ENCODE measurements at regions not wholly inside any gene's neighbourhood (a gene's known extent, or its start where the extent isn't known, plus 50 kb on each side); places are given as distances from the start of the nearest gene placed in this dataset.
"Not testable (repeated sequence)": the region's sequence is repeated elsewhere in the genome, so short reads cannot be mapped to it uniquely, and the experiment has no call there.

DNA sequence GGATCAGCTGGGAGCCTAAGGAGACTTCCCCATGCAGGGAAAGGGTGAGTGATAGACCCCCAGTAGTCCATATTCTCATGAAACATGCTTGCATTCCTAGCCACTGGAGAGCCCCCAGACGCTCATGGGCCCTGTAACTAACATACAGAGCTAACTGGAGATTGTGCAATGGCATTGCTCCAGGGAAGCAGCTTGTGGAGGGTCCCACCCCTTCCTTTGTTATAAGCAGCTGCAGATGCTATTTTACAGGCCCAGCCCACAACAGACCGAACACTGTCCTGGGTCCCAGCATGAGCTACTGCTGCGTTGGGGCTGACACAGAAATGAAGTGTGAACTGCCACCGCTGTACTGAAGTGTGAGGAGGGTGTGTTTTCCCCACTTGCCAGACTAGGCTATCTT, 1465.7 kb upstream of the DIAPH2 start:
- DNase-seq, result no peak

DNA sequence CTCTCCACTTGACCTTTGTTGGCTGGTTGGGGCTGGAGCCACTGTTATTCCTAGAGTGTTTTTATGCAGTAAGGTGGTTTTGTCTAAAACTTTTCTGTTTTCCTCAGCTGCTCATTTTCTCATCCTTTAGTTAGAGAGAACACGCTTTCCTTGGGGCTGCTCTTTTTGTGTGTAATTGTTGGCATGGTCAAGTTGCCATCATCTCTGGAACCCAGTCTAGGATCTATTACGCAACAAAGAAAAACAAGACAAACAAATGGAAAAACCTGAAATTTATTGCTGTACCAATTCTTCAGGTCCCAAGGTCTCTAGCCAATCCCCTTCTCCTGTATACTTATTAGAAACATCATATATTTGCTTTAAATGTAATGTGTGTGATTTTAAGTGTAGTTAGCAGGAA, 1436.3 kb upstream of the DIAPH2 start:
- DNase-seq, result no peak

DNA sequence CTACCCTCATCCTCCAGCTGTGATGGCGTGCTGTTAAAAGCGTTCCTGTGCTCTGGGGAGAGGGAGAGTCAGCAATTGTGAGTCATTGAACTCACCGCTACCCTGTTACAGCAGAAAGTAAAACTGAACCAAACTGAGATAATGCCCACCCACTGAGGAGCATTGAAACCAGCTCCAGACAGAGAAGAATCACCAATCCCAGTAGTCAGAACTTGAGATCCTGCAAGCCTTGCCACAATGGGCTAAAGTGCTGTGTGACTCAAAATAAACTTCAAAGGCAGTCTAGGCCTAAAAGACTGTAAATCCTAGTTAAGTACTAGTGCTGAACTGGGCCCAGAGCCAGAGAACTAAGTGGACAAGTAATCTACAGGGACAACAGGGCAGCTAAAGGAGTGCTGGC, 1394.2 kb upstream of the DIAPH2 start:
- DNase-seq, result no peak

DNA sequence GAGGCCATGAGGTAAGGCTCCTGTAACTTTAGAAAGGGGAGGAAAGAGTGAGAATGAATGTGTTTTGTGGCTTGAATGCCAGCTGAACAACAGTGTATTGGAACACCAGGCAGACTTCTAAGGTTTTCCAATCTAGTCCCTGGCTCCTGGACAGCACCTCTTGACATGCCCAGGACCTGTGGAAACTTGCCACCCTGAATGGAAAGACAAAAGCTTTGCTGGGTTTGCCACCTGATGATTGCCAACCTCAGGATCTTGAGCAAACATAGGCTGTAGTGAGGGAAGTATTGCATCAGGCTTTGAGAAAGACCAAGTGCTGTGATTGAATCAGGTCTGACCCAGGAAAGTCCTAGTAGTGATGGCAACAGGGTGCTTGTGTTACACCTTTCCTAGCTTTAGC, 1393.1 kb upstream of the DIAPH2 start:
- DNase-seq, result no peak

DNA sequence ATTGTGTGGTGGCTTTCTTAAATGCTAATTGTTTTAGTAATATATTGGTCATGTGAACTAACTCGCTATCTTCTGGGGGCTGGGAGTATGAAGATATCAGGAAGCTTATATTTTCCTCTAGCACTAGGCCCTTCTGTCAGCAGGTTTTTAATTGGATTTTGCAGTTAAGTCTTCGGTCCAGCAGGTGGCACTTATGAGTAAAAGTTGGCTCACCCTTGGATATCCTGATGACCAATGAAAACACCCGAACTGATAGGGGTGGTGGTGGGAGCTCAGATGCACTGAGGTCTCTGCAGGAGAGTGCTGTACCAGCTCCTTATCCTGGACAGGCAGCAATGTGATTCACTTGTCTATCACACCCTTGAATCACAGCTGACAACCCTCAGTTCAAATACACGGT, 1365.8 kb upstream of the DIAPH2 start:
- DNase-seq, result peak in 1 of 2 experiments; percentile 40

DNA sequence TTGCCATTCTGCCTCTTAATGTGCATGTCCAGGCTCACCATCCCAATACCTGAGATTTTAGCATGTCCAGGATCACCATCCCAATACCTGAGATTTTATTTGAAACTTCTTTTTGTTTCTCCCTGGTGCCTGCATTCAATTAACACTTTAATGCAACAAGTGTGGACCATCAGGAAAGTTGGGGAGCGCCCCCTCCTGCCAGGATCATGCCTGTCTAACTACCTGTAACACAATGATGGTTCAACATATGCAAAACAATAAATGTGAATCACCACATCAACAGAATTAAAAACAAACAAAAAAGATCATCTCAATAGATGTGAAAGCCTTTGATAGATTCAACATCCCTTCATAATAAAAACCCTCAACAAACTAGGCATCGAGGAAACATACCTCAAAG, 1359.5 kb upstream of the DIAPH2 start:
- no peak for DNase-seq

DNA sequence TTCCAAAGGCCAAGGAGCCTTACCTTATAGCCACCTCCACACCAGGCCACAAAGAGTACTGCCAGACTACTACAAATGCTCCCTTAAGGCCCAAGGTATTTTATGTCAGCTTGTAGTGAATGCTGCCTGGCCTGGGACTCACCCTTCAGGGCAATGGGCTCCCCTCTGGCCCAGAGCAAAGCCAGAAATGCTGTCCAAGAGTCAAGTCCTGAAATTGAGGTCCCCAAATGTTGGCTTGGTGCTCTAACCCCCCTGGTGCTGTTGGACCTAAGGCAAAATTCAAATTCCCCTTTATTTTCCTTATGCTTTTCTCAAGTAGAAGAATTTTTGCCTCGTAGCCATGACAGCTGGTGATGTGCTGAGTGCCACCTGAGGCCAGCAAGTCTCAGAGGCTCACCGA, 1354.3 kb upstream of the DIAPH2 start:
- no peak for DNase-seq

DNA sequence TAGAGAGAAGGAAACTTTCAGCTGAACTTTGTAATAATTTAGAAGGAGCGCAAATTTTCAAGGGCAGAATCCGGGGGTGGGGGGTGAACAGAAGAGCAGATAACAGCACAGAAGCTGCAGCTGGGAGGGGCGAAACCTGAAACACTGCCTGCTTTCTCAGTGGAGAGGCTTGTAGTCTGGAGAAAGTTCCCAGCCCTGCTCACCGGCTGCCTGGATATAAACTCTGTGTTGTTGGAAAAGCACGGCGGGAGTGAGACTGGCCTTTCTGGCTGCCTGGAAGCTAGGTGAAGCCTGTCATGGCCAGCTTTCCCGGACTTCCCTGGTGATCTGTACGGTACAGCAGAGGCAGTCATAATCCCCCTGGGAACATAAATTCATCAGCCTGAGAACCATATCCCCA, 1352.1 kb upstream of the DIAPH2 start:
- DNase-seq, result no peak

DNA sequence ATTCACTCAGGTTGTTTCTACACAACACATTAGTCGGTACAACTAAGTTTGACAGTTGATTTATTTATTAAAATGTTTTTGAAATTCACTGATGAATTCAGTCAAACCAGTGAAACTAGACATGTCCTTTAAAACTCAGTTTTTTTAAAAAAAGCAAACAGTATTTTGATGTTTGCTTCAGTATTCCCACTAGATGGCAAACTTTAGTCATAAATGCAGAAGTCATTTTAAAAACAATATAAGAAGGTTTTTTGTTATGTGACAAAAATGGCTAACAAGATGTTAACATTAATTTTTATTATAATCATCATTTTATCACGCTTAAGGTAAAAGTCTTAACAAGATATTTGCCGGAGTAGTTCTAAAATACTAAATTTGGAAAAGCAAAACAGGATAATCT, 1337.8 kb upstream of the DIAPH2 start:
- peak in 1 of 2 experiments; percentile 47 for DNase-seq

DNA sequence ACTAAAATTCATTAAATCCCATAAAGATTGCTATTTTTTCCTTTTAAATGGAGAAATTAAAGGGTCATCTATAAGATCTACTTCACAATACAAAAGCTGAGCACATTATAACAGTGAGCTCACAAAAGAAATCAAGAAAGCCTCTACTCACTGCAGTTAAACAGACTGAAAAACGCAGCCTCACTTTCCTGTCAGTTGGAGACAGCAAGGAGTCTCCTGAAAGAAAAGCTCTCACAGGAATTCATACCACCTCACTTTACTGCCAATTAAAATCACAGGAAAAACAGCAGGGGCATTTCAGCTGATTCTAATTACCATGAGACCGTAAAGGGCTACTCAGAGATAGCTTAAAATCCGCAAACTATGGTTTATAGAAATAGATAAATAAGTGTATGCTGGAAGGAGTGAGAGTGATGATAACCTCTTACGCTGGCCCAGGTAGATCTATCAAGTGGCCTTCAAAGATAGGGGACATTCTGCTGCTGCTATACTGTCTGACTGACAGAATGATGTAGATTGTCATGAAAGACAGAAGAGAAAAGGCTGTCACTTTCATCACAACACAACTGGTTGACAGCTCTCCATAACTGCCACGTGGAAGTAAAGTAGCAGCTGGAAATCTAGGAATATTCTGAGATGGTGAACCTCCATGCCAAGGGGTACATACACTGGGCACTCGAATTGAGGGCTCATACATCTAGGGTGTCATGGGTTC, 1333.7 kb upstream of the DIAPH2 start:
- no peak for DNase-seq

DNA sequence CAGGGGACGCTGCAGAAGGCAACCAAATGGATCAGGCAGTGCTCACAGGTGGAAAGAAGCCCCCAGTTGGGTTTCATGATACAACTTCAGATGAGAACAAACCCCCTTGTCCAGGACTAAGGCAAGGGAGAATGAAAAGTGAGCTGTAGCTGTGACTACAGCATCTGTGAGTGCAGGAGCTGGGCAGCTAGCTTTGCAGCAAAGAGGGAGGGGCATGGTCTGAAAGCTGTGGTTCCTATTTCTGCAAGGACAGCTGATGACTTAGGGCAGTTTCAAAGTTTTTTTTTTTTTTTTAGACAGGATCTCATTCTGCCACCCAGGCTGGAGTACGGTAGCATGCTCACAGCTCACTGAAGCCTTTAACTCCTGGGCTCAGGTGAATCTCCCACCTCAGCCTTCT, 1317.4 kb upstream of the DIAPH2 start:
- no peak for DNase-seq

DNA sequence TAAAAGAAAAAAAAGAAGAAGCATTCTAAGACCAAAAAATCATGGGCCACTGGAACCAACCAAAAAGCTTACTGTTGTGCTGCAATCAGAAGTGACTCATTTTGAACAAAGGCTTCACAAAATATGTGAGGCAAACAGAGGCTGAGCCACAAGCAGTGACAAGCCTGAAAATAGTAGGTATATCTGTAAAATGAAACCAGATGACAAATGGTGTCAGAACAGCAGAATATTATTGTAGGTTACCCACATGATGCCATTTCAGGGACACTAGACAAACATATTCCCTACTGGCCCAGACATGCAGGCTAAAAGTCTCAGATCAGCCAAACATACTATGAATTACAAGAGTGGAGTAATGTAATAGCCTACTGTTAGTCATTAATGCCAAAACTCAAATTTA, 1301.8 kb upstream of the DIAPH2 start:
- DNase-seq, result no peak

DNA sequence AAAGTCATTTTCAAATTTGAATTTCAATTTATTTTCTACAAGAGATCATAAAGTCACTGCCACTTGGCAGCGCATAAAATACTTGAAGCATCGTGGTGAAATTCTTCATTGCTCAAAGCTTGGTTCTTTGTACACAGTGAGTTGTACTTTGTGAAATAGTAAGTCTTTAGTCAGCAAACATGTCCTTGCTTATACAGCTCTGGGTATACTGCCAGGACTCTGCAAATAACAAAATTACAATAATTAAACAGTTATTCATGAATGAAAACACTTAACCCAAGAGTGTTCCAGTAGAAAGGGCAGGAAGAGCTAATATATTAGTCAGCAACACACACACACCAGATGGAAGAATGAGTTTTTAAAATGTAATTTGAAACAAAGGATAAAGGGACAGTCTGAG, 1300.9 kb upstream of the DIAPH2 start:
- DNase-seq, result peak in 1 of 2 experiments; percentile 9

DNA sequence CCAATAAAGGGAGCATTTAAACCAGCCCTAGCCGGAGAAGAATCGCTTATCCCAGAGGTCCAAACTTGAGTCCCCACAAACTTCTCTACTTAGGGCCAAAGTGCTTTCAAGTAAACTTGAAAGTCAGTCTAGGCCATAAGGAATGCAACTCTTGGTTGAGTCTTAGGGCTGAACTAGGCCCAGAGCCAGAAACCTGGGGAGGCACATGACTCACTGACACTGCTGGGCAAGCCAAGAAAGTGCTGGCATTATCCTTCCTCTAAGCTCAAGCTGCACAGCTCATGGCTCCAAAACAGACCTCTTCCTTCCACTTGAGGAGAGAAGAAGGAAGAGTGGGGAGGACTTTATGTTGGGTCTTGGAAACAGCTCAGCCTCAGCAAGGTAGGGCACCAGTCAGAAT, 1257.3 kb upstream of the DIAPH2 start:
- DNase-seq, result peak; percentile 74 to 90

DNA sequence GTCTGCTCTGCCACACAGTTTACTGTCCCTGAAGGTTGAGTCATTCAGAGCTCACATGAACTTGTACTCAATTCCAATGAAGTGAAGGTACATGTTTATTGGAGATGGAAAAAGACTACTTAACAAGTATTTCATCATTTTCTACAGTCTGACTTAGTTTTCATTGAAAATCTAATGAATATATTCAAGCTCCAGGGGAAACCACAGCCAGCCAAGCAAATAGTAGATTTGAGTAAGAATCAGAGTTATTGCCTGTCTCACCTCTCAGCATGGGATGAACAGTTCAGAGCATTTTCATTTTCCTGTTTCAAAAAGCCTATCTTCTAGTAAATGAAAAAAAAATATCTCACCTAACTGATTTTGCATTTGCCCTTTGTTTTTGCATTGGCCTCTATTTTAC, 1249.4 kb upstream of the DIAPH2 start:
- no peak for DNase-seq

DNA sequence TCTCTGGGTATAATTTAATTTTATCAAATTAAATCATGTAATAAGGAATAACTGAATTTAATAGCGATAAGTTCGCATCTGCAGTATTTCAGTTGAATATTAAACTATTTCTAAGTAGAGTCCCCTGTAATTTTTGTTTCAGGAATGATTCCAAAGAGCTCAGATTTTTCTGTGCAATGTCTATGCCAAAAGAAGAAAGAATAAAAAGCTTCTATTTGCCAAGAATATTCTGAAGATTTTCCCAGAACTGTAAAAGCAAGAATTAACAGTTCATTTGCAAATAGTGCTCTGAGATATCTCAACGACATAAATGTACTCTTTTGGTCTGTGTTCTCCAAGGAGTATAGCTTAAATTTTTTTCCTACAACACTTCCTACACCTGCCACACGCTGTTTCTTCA, 1242.8 kb upstream of the DIAPH2 start:
- no peak for DNase-seq

DNA sequence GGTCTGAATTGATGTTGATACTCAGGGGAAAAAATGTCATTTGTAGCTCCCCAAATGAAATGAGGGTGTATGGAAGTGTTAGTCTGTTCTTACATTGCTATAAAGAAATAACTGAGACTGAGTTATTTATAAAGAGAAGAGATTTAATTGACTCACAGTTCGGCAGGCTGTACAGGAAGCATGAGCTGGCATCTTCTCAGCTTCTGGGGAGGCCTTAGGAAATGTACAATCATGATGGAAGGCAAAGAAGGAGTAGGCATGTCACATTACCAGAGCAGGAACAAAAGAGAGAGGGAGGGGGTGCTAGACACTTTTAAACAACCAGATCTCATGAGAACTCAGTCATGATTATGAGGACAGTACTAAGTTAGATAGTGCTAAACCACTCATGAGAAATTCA, 1199.9 kb upstream of the DIAPH2 start:
- no peak for DNase-seq

DNA sequence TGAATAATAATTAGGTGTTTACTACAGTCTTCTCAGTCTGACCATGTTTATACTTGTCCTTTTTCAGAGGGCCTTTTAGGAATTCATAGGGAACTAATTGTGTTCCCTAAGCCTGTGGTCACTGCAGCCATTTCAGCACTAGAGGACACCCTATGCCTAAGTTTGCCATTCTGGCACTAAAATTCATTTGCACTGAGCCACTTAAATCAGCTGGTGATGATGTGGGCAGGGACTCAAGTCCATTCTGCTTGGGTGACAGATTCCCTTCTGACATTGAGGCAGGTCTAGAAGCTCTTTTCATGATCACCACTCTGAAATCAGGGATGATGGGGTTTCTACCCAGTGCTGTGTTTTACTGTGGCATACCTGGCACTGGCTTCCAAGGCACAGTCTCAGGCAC, 1178.9 kb upstream of the DIAPH2 start:
- peak in 1 of 2 experiments; percentile 42 for DNase-seq

DNA sequence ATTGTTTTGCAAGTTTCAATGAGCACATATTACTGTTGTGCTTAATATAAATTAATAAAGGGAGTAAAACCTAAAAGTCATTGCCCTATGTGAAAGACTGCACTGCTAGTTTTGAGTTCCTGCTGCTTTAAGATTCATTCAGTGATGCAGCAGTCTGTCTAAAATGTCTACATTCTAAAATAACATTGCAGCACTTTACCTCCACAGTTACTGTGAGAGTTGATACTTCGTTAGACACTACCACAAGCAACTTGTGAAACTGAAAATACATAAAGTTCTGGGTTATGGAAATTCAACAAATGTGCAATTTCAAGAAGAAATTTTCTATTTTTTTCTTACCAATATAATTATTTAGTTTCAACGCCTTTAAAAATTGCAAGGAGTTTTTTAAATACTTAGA, 1175.2 kb upstream of the DIAPH2 start:
- DNase-seq, result no peak

DNA sequence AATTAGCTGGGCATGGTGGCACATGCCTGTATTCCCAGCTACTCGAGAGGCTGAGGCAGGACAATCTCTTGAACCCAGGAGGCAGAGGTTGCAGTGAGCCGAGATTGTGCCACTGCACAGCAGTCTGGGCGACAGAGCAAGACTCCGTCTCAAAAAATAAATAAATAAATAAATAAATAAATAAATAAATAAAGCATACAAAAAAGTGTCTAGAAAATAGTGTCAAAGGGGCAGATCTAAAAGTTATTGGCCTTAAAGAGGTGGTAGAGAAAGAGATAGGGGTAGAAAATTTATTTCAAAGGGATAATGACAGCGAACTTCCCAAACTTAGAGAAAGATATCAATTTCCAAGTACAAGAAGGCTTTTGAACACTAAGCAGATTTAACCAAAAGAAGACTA, 1160.6 kb upstream of the DIAPH2 start:
- DNase-seq, result not testable (repeated sequence)

DNA sequence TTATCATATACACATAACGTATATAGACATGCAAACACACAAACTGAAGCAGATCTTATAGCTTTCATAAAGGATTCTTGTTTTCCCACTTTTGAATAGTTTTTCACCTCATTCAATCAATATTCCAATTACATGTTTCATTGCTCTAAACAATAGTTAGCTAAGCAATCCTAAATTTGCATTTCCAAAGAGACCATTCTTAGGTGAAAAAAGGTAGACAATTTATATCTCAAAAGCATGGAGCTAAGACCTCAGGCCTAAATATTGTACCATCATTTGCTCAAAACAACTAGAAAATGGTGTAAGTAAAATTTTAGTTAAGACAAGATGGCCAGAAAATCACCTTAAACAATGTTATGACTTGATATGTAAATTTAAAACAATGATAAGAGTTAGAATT, 1148.5 kb upstream of the DIAPH2 start:
- DNase-seq, result no peak

DNA sequence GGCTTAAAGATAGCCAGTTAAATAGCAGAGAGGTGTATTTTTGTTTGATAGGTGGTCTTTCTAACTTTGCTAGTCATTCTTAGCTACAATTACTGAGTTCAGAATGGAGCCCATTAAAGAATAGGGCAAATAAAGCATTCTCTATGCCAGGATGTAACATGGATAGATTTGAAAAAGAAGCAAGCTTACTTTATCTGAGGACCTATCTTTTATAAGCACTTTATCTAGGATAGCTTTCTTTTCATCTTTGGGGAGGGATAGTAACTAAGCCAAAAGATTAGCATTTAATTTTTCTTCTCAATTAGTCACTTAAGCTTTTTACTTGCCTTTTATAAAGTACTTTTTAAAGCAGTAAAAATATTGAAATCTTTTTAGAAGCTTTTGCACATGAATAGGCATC, 1148.0 kb upstream of the DIAPH2 start:
- DNase-seq, result no peak

DNA sequence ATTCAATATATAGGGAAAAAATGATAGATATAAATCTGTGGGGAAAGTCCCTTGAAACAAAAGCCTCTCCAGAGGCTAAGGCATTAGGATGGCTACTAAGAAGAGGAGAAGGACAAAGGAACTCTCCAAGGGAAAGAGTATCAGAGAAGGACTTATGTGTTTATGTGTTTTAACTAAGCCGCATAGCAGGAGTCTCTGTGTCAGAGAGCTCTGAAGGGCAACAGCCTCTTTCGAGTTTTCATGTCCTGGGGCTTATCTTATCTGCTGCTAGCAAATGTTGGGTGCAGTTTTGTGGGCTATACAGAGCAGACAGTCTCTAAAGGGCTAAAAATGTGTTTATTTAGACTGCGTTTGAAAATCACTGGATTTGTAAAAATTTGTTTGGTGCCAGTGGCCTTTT, 1145.6 kb upstream of the DIAPH2 start:
- no peak for DNase-seq

DNA sequence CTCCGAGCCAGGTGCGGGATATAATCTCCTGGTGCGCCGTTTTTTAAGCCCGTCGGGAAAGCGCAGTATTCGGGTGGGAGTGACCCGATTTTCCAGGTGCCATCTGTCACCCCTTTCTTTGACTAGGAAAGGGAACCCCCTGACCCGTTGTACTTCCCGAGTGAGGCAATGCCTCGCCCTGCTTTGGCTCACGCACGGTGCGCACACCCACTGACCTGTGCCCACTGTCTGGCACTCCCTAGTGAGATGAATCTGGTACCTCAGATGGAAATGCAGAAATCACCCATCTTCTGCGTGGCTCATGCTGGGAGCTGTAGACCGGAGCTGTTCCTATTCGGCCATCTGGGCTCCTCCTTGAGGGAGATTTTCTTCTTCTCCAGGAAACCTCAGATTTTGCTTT, 1135.1 kb upstream of the DIAPH2 start:
- DNase-seq, result not testable (repeated sequence)

DNA sequence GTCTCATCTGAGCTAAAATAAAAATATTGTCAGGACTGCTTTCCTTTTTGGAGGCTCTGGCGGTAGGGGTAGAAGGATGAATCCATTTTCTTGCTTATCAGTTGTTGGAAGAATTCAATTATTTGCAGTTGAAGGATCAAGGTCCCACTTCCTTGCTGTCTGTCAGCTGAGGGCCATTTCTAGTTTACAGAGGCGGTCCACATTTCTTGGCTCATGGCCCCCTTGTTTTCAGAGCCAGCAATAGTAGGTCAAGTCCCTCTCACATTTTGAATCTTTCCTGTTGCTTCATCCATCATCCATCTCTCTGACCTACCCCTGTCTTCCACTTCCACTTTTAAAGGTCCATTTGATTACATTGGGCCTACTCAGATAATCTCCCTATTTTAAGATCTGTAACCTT, 1099.3 kb upstream of the DIAPH2 start:
- no peak for DNase-seq

DNA sequence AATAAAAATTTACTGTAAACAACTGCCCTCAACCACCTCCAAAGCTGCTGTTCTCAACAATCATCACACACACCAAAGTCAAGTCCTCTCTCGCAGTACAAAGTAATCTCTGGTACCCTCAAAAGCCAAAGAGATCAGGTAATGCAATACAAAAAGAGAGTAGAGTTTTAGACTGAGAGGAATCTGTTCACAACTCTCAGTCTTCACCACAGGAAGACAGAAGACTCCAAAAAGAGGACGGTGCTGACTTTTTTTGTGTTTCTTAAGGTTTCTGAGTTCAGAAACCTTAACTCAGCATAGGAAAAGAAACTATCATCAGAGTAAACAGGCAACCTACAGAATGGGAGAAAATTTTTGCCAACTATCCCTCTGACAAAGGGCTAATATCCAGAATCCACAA, 1072.3 kb upstream of the DIAPH2 start:
- DNase-seq, result no peak

Measured in NCI-H446 (cell line).